Activated CD4-positive, alpha-beta T cell treated with anti-CD3 and anti-CD28 coated beads for 36 hours (primary cell): ENCODE measurements at regions not wholly inside any gene's neighbourhood (a gene's known extent, or its start where the extent isn't known, plus 50 kb on each side); places are given as distances from the start of the nearest gene placed in this dataset.

ENCODE experiments used
- ATAC-seq: fragments of 200-7000 bp; cut with Tn5 transposase; one replicate; pipeline ENCODE4 v1.10.0; 2021; ENCODE audit warnings: mild to moderate bottlenecking, moderate library complexity
- CTCF ChIA-PET: fragments of 350-600 bp; sonication (Branson Sonifier 250); formaldehyde crosslinking; loops from one replicate; lab custom pipeline; 2021; ENCODE audit warnings: antibody characterized with exemption; lab: Charles Lee
- POLR2A ChIA-PET: fragments of 350-600 bp; sonication (Branson Sonifier 250); formaldehyde crosslinking; loops from one replicate; lab custom pipeline; 2021; ENCODE audit warnings: antibody characterized with exemption, inconsistent platforms; lab: Charles Lee
- DNase-seq: peaks from one replicate; pipeline ENCODE4 v3.0.0-alpha.2; 2020
- H3K27ac Mint-ChIP-seq: one replicate; pipeline ENCODE4 v1.8.0; 2021; ENCODE audit warnings: mixed read lengths
- H3K27me3 Mint-ChIP-seq: one replicate; pipeline ENCODE4 v1.8.0; 2021; ENCODE audit warnings: mixed read lengths
- H3K36me3 Mint-ChIP-seq: one replicate; pipeline ENCODE4 v1.8.0; 2021; ENCODE audit warnings: low read depth, mixed read lengths
- H3K4me1 Mint-ChIP-seq: one replicate; pipeline ENCODE4 v1.8.0; 2021; ENCODE audit warnings: mixed read lengths
- H3K4me3 Mint-ChIP-seq: one replicate; pipeline ENCODE4 v1.8.0; 2021; ENCODE audit warnings: mild to moderate bottlenecking, moderate library complexity, mixed read lengths
- H3K9me3 Mint-ChIP-seq: one replicate; pipeline ENCODE4 v1.8.0; 2021; ENCODE audit warnings: low read depth, mixed read lengths
- intact Hi-C, 2 experiments: fragments of 100-400 bp; cut with DNase I in 1 of 2; cut with micrococcal nuclease in 1 of 2; formaldehyde crosslinking; loops; one replicate each; pipeline versions ENCODE4 v1.14.2 to v1.15.1; 2022 to 2024; cut with DNase I, micrococcal nuclease

DNA sequence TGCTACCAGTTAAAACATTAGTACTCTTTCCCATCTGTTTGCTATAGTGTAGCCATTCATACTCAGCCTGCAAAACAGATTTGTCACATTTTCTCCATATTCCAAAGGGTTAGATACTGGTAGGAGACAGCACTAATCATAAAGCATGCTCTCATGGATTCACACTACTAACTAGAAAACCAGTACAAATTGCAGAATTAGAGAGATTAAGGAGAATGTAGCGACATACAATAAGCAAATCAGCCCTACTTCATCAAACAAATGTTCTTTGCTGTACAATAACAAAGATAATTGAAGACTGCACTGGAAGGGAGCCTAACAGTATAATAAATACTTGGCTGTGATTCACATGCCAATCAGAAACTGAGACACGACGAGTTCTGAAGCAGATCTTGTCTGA, 368.0 kb upstream of the PRMT6 start:
- H3K4me3 Mint-ChIP-seq = no peak overlapping the region
- H3K9me3 Mint-ChIP-seq = peaks cover 6% of the 10 kb centered on the region
- H3K27me3 Mint-ChIP-seq = no peaks in the 10 kb centered on the region
- H3K36me3 Mint-ChIP-seq = no peaks in the 10 kb centered on the region
- H3K27ac Mint-ChIP-seq = no peak overlapping the region
- intact Hi-C loops = loop anchor here in 1 of 2 experiments (5.0 kb wide), 1 partner anchor 49 kb away; no protein-coding TSS in a partner anchor
- POLR2A ChIA-PET = no interaction called here
- CTCF ChIA-PET = no interaction called here
- no peak for ATAC-seq
- H3K4me1 Mint-ChIP-seq = no peaks in the 10 kb centered on the region
- no peak for DNase-seq

DNA sequence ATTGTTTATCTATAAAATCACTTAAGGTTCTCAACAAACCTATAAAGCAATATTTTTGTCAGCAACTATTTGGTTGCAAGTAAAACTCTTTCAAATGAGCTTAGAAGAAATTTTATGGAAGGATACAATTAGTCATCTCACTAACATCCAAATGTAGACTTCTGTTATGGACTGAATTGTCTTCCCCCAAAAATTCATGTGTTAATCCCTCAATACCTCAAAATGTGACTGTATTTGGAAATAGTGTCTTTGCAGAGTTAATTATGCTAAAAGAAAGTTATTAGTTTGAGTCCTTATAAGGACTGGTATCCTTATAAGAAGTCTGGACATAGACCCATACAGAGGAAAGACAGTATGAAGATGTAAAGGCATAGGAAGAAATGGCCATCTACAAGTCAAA, 357.8 kb upstream of the PRMT6 start:
- DNase-seq (no peak), ATAC-seq (no peak)
- Mint-ChIP-seq H3K4me1 (no peaks in the 10 kb centered on the region), H3K9me3 (peaks cover 11% of the 10 kb centered on the region), H3K27me3 (no peaks in the 10 kb centered on the region), H3K27ac (no peak overlapping the region), H3K4me3 (no peak overlapping the region), H3K36me3 (no peaks in the 10 kb centered on the region)
- POLR2A ChIA-PET = no interaction called here
- intact Hi-C loops = no loop called here
- CTCF ChIA-PET = no interaction called here

DNA sequence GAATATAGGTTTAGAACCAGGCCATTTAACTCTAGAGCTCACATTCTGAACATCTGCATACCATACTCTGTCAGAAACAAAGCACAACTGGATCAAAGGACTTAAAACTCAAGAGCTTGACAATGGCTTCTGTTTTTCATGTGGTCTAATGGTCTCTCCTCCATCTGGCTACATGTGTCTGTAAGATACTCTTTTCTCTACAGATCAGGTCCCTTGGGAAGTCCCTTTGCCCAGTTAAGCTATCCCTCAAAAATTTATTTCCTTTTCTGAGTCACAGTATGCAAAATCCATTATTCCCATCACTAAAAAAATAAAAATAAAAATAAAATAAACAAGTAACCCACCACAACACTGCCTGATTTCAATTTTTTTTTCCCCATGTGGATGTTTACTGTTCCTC, 357.0 kb upstream of the PRMT6 start:
- Mint-ChIP-seq H3K27ac (no peak overlapping the region), H3K36me3 (no peaks in the 10 kb centered on the region), H3K4me3 (no peak overlapping the region), H3K4me1 (no peaks in the 10 kb centered on the region), H3K27me3 (no peaks in the 10 kb centered on the region), H3K9me3 (peaks cover 13% of the 10 kb centered on the region)
- DNase-seq (no peak), ATAC-seq (no peak)
- intact Hi-C loops = no loop called here
- ChIA-PET CTCF (no interaction called here), POLR2A (no interaction called here)

DNA sequence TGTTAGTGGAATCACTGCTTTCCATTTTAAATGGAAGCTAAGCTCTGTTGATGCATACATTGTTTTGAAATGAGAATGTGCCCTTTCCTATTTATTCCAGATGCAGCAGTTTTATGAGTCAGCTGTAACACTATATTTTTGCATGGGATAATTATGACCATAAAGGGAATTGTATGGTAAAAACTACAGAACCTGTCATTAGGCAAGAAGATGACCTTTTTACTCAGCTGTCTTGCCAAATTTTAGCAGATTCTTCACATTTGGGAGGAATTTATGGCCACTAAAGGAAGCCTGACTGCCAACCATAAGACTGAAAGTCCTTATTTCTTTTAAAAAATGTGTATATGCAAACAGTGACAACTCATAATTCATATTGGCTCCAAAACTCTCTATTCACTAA, 356.3 kb upstream of the PRMT6 start:
- Mint-ChIP-seq H3K9me3 (peaks cover 13% of the 10 kb centered on the region), H3K4me3 (no peak overlapping the region), H3K4me1 (no peaks in the 10 kb centered on the region), H3K27me3 (no peaks in the 10 kb centered on the region), H3K36me3 (no peaks in the 10 kb centered on the region), H3K27ac (no peak overlapping the region)
- DNase-seq (no peak), ATAC-seq (no peak)
- ChIA-PET CTCF (no interaction called here), POLR2A (no interaction called here)
- intact Hi-C loops = no loop called here

- DNase-seq (no peak), ATAC-seq (no peak)
- ChIA-PET POLR2A (no interaction called here), CTCF (no interaction called here)
- Mint-ChIP-seq H3K27me3 (no peaks in the 10 kb centered on the region), H3K27ac (no peak overlapping the region), H3K4me3 (no peak overlapping the region), H3K36me3 (no peaks in the 10 kb centered on the region), H3K9me3 (peaks cover 14% of the 10 kb centered on the region), H3K4me1 (no peaks in the 10 kb centered on the region)
- intact Hi-C loops = no loop called here
Measured at GRCh38 chr1:106705971-106706370, 350.5 kb upstream of the PRMT6 start.

DNA sequence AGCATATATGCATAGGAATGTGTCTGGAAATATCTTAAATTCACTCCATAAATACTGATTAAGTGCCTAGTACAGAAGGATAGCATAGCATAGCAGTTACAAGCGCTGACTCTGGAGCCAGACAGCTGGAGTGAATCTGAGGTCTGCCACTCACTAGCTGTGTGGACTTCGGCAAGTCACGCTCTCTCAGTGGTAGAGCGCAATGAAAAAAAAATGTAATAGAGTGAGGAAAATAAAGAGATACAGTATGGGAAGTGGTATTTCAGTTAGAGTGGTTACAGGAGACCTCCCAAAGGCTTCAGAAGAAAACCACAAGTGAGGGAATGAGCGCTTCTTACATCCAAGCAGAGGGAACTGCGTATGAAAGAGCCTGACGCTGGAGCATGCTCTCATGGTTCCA, 338.9 kb upstream of the PRMT6 start:
- no peak overlapping the region for H3K4me3 Mint-ChIP-seq
- CTCF ChIA-PET = no interaction called here
- ATAC-seq (no peak), DNase-seq (no peak)
- H3K4me1 Mint-ChIP-seq = no peaks in the 10 kb centered on the region
- H3K36me3 Mint-ChIP-seq = no peaks in the 10 kb centered on the region
- H3K27ac Mint-ChIP-seq = no peak overlapping the region
- POLR2A ChIA-PET = no interaction called here
- H3K27me3 Mint-ChIP-seq = no peaks in the 10 kb centered on the region
- intact Hi-C loops = no loop called here
- peaks cover 3% of the 10 kb centered on the region for H3K9me3 Mint-ChIP-seq

GRCh38 chr1:106721790-106722189, 334.7 kb upstream of the PRMT6 start:
- CTCF ChIA-PET = interaction anchor here (0.6 kb wide), 1 partner anchor 62 kb away, joined by 3 read pairs; no protein-coding TSS in a partner anchor

GRCh38 chr1:106722466-106722865, 334.0 kb upstream of the PRMT6 start:
- no peak overlapping the region for H3K4me3 Mint-ChIP-seq
- ChIA-PET CTCF (no interaction called here), POLR2A (no interaction called here)
- H3K27ac Mint-ChIP-seq = no peak overlapping the region
- no peaks in the 10 kb centered on the region for H3K4me1 Mint-ChIP-seq
- peaks cover 5% of the 10 kb centered on the region for H3K9me3 Mint-ChIP-seq
- H3K36me3 Mint-ChIP-seq = no peaks in the 10 kb centered on the region
- DNase-seq (no peak), ATAC-seq (no peak)
- no peaks in the 10 kb centered on the region for H3K27me3 Mint-ChIP-seq
- intact Hi-C loops = loop anchor here in 1 of 2 experiments (10.0 kb wide), 1 partner anchor 412 kb away; no protein-coding TSS in a partner anchor

More at GRCh38 chr1:106721790-106722189, 334.7 kb upstream of the PRMT6 start:
- no peak overlapping the region for H3K27ac Mint-ChIP-seq
- H3K9me3 Mint-ChIP-seq = peaks cover 5% of the 10 kb centered on the region
- intact Hi-C loops = loop anchor here in 1 of 2 experiments (10.0 kb wide), 1 partner anchor 413 kb away; no protein-coding TSS in a partner anchor
- DNase-seq (no peak), ATAC-seq (no peak)
- no peaks in the 10 kb centered on the region for H3K36me3 Mint-ChIP-seq
- POLR2A ChIA-PET = no interaction called here
- H3K4me3 Mint-ChIP-seq = no peak overlapping the region
- H3K27me3 Mint-ChIP-seq = no peaks in the 10 kb centered on the region
- no peaks in the 10 kb centered on the region for H3K4me1 Mint-ChIP-seq

- Mint-ChIP-seq H3K9me3 (peaks cover 5% of the 10 kb centered on the region), H3K4me1 (no peaks in the 10 kb centered on the region), H3K27me3 (no peaks in the 10 kb centered on the region), H3K36me3 (no peaks in the 10 kb centered on the region), H3K27ac (no peak overlapping the region), H3K4me3 (no peak overlapping the region)
- CTCF ChIA-PET = no interaction called here
- POLR2A ChIA-PET = no interaction called here
- ATAC-seq (no peak), DNase-seq (no peak)
- intact Hi-C loops = loop anchor here in 1 of 2 experiments (10.0 kb wide), 1 partner anchor 408 kb away; no protein-coding TSS in a partner anchor
Measured at GRCh38 chr1:106727171-106727570, 329.3 kb upstream of the PRMT6 start.

GRCh38 chr1:106746448-106747085, 309.9 kb upstream of the PRMT6 start:
- Mint-ChIP-seq H3K27ac (no peak overlapping the region), H3K4me1 (no peaks in the 10 kb centered on the region), H3K36me3 (no peaks in the 10 kb centered on the region), H3K9me3 (peaks cover 2% of the 10 kb centered on the region), H3K27me3 (no peaks in the 10 kb centered on the region), H3K4me3 (no peak overlapping the region)
- CTCF ChIA-PET = no interaction called here
- DNase-seq (no peak), ATAC-seq (no peak)
- intact Hi-C loops = no loop called here
- POLR2A ChIA-PET = no interaction called here

DNA sequence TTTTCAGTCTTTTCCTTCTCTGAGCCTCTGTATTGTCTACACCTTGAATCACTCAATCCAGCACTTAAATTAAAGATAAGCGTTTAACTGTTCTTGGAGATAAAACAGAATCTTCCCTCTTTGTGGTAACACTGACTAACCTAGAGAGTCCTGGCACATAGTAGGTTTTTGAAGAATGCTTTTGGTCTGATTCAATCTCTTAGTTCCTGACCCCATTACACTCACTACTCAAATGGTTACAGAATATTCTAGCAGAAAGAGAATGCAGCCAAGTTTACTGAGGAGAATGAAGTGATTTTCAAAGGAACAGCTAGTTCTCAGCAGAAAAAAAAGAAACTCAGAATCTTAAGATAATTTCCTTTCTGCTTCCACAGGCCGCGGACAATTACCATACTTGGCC, 309.2 kb upstream of the PRMT6 start:
- no peaks in the 10 kb centered on the region for H3K4me1 Mint-ChIP-seq
- ATAC-seq = no peak
- intact Hi-C loops = no loop called here

DNA sequence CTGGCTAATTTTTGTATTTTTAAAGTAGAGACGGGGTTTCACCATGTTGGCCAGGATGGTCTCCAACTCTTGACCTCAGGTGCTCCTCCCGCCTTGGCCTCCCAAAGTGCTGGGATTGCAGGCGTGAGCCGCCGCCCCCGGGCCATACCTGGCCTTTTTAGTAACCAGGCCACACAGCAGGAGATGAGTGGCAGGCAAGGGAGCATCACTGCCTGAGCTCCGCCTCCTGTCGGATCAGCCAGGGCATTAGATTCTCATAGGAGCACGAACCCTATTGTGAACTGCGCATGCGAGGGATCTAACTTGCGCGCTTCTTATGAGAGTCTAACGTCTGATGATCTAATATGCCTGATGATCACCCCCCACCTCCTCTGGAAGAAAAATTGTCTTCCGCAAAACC, 308.7 kb upstream of the PRMT6 start:
- Mint-ChIP-seq H3K4me1 (no peaks in the 10 kb centered on the region), H3K4me3 (no peak overlapping the region), H3K9me3 (peaks cover 2% of the 10 kb centered on the region), H3K27ac (no peak overlapping the region), H3K36me3 (no peaks in the 10 kb centered on the region), H3K27me3 (no peaks in the 10 kb centered on the region)
- no peak for ATAC-seq
- DNase-seq = no peak
- ChIA-PET POLR2A (no interaction called here), CTCF (no interaction called here)
- intact Hi-C loops = no loop called here

More for the DNA sequence above, 309.2 kb upstream of the PRMT6 start:
- ChIA-PET POLR2A (no interaction called here), CTCF (no interaction called here)
- Mint-ChIP-seq H3K27me3 (no peaks in the 10 kb centered on the region), H3K36me3 (no peaks in the 10 kb centered on the region), H3K9me3 (peaks cover 2% of the 10 kb centered on the region), H3K4me3 (no peak overlapping the region), H3K27ac (no peak overlapping the region)
- DNase-seq = no peak
